ENCODE measurements at regions not wholly inside any gene's neighbourhood (a gene's known extent, or its start where the extent isn't known, plus 50 kb on each side); places are given as distances from the start of the nearest gene placed in this dataset.

DNA sequence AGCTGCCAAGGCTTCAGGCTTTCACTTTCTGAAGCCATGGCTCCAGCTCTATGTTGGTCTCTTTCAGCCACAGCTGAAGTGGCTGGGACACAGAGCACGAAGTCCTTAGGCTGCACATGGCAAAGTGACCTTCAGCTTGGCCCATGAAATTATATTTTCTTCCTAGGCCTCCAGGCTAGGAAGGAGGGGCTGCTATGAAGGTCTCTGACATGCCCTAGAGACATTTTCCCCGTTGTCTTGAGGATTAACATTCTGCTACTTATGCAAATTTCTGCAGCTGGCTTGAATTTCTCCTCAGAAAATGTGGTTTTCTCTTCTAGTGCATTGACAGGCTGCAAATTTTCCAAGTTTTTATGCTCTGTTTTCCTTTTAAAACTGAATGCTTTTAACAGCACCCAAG lies 99.8 kb upstream of the KCNIP4 start:
- TF ChIP-seq, protein P1, sequence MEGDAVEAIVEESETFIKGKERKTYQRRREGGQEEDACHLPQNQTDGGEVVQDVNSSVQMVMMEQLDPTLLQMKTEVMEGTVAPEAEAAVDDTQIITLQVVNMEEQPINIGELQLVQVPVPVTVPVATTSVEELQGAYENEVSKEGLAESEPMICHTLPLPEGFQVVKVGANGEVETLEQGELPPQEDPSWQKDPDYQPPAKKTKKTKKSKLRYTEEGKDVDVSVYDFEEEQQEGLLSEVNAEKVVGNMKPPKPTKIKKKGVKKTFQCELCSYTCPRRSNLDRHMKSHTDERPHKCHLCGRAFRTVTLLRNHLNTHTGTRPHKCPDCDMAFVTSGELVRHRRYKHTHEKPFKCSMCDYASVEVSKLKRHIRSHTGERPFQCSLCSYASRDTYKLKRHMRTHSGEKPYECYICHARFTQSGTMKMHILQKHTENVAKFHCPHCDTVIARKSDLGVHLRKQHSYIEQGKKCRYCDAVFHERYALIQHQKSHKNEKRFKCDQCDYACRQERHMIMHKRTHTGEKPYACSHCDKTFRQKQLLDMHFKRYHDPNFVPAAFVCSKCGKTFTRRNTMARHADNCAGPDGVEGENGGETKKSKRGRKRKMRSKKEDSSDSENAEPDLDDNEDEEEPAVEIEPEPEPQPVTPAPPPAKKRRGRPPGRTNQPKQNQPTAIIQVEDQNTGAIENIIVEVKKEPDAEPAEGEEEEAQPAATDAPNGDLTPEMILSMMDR (conservative IDR thresholded peaks at IDR 0.05; ENCODE audit: low read depth, low read length): no peak
- no peak for TF ChIP-seq EZH2 (IDR thresholded peaks at IDR 0.05; ENCODE audit: borderline replicate concordance, low read depth, low read length, poor library complexity, severe bottlenecking)
